Nephron progenitor cell (in vitro differentiated cells): ENCODE measurements at regions not wholly inside any gene's neighbourhood (a gene's known extent, or its start where the extent isn't known, plus 50 kb on each side); places are given as distances from the start of the nearest gene placed in this dataset.
A peak's percentile ranks its signal among the peaks of the same experiment; 100 is the strongest.

Source experiments
- DNase-seq: peaks from one replicate; pipeline ENCODE4 v3.0.0; 2021
- H3K27ac Mint-ChIP-seq: 2 replicates; pipeline ENCODE4 v1.8.0; 2021; ENCODE audit warnings: mild to moderate bottlenecking, moderate library complexity, mixed read lengths
- H3K27me3 Mint-ChIP-seq: 2 replicates; pipeline ENCODE4 v1.8.0; 2021; ENCODE audit warnings: mild to moderate bottlenecking, low read depth, mixed read lengths; ENCODE audit not compliant: poor library complexity
- H3K36me3 Mint-ChIP-seq: 2 replicates; pipeline ENCODE4 v1.8.0; 2021; ENCODE audit warnings: low read depth, mixed read lengths
- H3K4me1 Mint-ChIP-seq: 2 replicates; pipeline ENCODE4 v1.8.0; 2021; ENCODE audit warnings: mixed read lengths
- H3K4me3 Mint-ChIP-seq: 2 replicates; pipeline ENCODE4 v1.8.0; 2021; ENCODE audit warnings: mild to moderate bottlenecking, moderate library complexity, mixed read lengths
- H3K9me3 Mint-ChIP-seq: 2 replicates; pipeline ENCODE4 v1.8.0; 2021; ENCODE audit warnings: mild to moderate bottlenecking, moderate library complexity, mixed read lengths
- CTCF ChIP-seq: fragments of 200-600 bp; sonication (generic); IDR thresholded peaks from 2 replicates; pipeline ENCODE4 v1.5.0; 2021; ENCODE audit warnings: antibody characterized with exemption

GRCh38 chr9:116080561-116080960 is 73.0 kb upstream of the PAPPA start:
- no peaks in the 10 kb centered on the region for H3K36me3 Mint-ChIP-seq
- H3K9me3 Mint-ChIP-seq = no peaks in the 10 kb centered on the region
- no peak for DNase-seq

GRCh38 chr9:116081435-116082115 is 72.0 kb upstream of the PAPPA start:
- peaks cover 11% of the 10 kb centered on the region for H3K4me1 Mint-ChIP-seq
- peak overlapping the region; percentile 76 for H3K27ac Mint-ChIP-seq
- H3K9me3 Mint-ChIP-seq = no peaks in the 10 kb centered on the region
- H3K36me3 Mint-ChIP-seq = no peaks in the 10 kb centered on the region
- TF ChIP-seq CTCF = no peak
- no peak for DNase-seq
- H3K4me3 Mint-ChIP-seq = no peak overlapping the region
- H3K27me3 Mint-ChIP-seq = peaks cover 3% of the 10 kb centered on the region

More at GRCh38 chr9:116080561-116080960, 73.0 kb upstream of the PAPPA start:
- Mint-ChIP-seq H3K4me1 (peaks cover 11% of the 10 kb centered on the region), H3K4me3 (no peak overlapping the region), H3K27ac (no peak overlapping the region), H3K27me3 (peaks cover 3% of the 10 kb centered on the region)
- no peak for TF ChIP-seq CTCF

- Mint-ChIP-seq H3K9me3 (no peaks in the 10 kb centered on the region), H3K27me3 (peaks cover 3% of the 10 kb centered on the region), H3K36me3 (no peaks in the 10 kb centered on the region), H3K4me1 (peaks cover 24% of the 10 kb centered on the region), H3K27ac (no peak overlapping the region), H3K4me3 (no peak overlapping the region)
- no peak for TF ChIP-seq CTCF
- DNase-seq = no peak
Measured at GRCh38 chr9:116083837-116084236, 69.8 kb upstream of the PAPPA start.

- Mint-ChIP-seq H3K9me3 (no peaks in the 10 kb centered on the region), H3K27ac (no peak overlapping the region), H3K27me3 (peaks cover 3% of the 10 kb centered on the region), H3K36me3 (no peaks in the 10 kb centered on the region), H3K4me1 (peaks cover 24% of the 10 kb centered on the region), H3K4me3 (no peak overlapping the region)
- no peak for TF ChIP-seq CTCF
- no peak for DNase-seq
Measured at GRCh38 chr9:116084497-116084896, 69.1 kb upstream of the PAPPA start.

GRCh38 chr9:116087246-116087645 is 66.3 kb upstream of the PAPPA start:
- peaks cover 3% of the 10 kb centered on the region for H3K27me3 Mint-ChIP-seq
- H3K27ac Mint-ChIP-seq = no peak overlapping the region
- TF ChIP-seq CTCF = no peak
- H3K4me3 Mint-ChIP-seq = no peak overlapping the region
- no peak for DNase-seq
- peaks cover 5% of the 10 kb centered on the region for H3K9me3 Mint-ChIP-seq
- no peaks in the 10 kb centered on the region for H3K36me3 Mint-ChIP-seq
- peaks cover 13% of the 10 kb centered on the region for H3K4me1 Mint-ChIP-seq

GRCh38 chr9:116087751-116088194 is 65.8 kb upstream of the PAPPA start:
- Mint-ChIP-seq H3K4me3 (no peak overlapping the region), H3K4me1 (peaks cover 13% of the 10 kb centered on the region), H3K36me3 (no peaks in the 10 kb centered on the region), H3K27ac (peak overlapping the region; percentile 13), H3K27me3 (peaks cover 3% of the 10 kb centered on the region), H3K9me3 (peaks cover 5% of the 10 kb centered on the region)
- no peak for TF ChIP-seq CTCF
- DNase-seq = no peak
